ENCODE measurements at regions not wholly inside any gene's neighbourhood (a gene's known extent, or its start where the extent isn't known, plus 50 kb on each side); places are given as distances from the start of the nearest gene placed in this dataset.

- TF ChIP-seq EZH2 (optimal IDR thresholded peaks at IDR 0.05; ENCODE audit: low read depth, low read length): no peak
- TF ChIP-seq, protein P1, sequence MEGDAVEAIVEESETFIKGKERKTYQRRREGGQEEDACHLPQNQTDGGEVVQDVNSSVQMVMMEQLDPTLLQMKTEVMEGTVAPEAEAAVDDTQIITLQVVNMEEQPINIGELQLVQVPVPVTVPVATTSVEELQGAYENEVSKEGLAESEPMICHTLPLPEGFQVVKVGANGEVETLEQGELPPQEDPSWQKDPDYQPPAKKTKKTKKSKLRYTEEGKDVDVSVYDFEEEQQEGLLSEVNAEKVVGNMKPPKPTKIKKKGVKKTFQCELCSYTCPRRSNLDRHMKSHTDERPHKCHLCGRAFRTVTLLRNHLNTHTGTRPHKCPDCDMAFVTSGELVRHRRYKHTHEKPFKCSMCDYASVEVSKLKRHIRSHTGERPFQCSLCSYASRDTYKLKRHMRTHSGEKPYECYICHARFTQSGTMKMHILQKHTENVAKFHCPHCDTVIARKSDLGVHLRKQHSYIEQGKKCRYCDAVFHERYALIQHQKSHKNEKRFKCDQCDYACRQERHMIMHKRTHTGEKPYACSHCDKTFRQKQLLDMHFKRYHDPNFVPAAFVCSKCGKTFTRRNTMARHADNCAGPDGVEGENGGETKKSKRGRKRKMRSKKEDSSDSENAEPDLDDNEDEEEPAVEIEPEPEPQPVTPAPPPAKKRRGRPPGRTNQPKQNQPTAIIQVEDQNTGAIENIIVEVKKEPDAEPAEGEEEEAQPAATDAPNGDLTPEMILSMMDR (IDR thresholded peaks at IDR 0.05; ENCODE audit: low read length): no peak
These were observed 92.7 kb upstream of the RESF1 start for GRCh38 chr12:31866523-31866922.

Data from MM.1S (cell line).